ENCODE measurements at regions not wholly inside any gene's neighbourhood (a gene's known extent, or its start where the extent isn't known, plus 50 kb on each side); places are given as distances from the start of the nearest gene placed in this dataset.

DNA sequence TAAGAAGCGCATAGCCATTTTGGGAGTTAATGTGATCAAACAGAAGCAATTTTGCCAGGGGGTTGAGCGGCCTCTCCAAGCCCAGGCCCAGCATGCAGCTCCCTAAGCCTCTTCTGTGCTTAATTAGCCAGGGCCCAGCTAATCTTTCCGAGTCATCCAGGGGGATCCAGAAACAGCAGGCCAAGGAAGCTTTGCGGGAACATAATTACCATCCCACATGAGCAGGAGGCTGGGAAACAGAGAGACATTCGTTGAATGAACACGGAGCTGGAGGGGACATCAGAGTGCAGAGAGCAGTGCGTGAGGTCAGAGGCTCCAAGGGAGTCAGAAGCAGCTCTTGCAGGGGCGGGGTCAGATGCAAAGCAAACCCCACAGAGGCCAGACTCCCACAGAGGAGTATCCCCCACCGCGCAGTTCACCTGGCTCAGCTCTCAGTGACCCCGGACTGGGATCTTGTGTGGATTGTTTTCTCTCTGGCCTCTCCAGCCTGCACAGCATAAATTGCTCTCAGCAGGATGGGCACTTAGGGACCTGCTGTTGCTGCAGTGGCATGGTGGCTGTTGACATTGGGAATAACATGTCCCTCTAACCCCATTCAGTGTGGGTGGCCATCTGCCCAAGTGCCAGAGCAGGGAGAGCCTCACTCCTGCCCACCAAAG, 657.4 kb downstream of the AJAP1 start:
- no peak for DNase-seq

DNA sequence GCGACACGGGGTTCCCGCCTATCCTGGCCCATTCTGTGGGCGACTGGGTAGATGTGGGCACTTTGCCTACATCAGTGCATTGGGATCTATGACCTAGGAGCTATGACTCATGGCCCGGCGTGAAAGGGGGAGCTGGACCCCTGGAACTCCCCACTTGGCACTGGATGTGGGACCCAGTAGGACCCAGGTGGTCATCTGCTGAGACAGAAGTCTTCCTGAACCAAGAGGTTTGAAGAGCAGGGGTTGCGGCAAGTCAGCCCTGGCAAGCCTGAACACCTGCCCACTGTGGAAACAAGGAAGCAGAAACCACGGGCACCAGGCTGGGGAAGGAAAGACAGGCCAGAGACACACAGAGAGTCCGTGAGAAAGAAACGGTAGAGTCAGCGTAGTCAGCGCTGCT, 656.7 kb downstream of the AJAP1 start:
- no peak for DNase-seq

DNA sequence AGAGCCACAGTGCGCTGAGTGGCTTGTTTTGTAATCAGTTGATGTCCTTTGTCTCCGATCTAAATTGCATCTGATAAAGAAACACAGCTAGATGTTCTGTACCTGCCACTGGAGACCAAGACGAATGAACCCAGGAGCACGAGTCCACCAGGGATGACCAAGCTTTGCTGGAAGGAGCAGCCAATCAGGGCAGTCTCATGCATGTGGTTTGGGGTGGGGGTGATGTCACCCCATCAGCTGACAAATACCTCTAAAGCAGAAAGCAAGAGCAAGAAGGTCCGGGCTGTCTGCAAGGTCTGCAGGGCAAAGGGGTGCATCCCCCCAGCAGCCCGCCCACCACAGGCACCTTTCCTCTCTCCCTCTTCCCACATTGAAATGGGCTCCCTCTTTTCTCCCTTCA, 653.8 kb downstream of the AJAP1 start:
- no peak for DNase-seq

DNA sequence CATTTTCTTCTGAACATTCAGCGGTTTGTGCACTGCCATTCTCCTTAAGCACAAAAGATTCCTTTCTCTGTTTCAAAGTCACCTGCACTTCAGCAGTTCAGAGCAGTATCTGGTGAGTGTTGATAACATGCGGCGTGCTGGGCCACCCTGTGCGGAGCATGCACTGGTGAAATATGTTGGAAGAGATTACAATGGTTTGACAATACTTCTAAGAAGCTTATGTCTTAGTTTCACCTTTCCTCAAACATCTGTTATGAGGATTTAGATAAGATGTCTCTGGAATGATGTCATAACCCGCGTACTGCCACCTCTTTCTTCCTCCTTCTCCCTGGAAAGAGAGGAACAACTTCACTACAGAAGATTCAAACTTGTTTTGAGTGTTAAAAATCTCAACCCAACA, 650.3 kb downstream of the AJAP1 start:
- no peak for DNase-seq

DNA sequence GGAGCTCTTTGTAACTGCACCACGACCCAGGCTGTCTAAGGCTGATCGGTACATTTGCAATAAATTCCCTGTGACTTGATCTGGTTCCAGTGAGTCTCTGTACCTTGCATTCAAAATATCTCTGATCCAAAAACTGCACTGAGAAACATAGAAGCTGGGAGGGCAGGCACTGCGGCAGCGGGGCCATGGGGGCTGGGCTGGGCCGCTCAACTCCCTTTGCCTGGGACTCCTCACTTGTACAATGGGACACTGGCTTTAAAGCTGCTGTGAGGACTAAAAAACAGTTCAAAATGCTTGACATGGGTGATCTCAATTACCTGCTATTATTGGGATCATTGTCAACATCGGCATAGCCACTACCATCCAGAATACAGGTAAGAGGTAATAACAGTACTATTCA, 644.0 kb downstream of the AJAP1 start:
- DNase-seq = no peak

DNA sequence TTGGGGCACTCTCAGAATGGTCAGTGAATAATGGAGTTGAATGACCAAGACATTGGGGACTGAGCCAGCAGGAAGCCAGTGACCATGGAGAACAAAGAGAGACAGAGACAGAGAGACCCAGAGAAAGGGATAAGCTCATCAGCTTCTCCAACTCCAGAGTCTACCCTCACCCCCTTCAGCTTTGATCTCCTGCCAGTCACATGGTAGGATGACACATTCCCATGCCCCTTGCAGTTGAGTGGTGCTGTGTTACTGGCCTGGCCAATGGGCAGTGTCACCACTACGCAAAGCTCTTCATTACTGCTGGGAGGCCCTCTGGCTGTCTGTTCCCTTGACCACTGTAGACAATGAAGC, 643.5 kb downstream of the AJAP1 start:
- no peak for DNase-seq

DNA sequence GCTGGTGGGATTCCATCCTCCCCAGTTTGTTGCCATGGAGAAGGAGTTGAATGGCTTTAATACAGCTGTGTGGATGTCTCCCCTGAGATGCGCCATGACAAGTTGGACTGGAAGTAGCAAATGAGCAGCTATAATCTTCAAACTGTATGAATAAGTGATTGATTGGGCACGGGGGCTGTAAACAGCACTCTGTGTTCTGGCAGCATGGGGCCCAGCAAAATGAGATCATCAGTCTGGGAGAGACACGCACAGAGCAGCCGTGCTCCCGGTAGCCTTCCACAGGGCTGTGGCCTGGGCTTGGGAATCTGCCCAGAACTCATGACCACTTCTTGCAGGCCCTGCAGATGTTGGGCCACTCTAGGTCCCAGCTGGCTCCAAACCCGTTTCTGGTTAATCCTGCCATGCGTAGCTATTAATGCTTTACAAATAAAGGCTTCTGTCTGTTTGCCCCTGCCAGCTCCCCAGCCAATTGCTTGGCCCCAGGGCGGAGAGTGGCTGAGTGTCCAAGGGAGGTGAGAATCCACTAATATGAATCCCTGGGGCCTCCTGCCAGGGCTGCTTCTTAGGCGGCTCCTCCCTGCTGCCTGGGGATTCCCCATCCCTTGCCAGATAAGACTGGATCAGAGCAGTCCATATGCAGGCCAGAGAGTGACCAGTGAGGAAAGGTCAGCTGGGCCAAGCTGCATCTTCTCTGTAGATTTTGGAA, 642.9 kb downstream of the AJAP1 start:
- DNase-seq = peak; percentile 80

DNA sequence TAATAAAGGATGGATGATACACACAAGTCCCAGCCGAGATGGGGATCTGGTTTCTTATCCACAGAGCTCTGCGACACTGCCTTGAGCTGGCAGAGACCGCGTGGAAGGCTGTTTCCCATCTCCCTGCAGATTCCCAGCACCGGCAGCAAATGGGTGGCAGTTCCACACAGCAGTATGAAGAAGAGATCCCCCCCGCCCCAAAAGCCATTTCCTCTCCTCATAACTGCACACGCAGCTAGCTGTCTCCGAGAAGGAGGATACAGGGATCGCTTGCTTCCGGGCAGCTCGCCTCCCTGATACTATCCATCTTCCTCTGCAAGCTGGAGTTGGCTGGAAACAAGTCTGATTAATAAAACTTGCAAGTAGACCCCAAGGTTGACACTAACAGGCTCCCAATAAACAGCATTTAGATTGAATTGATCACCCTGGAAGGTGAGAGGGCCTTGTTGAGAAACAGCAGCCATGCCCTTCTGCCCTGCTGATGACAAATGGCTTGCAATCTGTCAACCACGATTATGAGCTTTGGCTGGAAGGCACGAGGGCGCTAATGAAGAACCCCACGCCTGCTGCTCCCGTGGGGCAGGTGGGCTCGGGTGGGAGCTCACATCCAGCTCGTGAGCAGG, 642.3 kb downstream of the AJAP1 start:
- DNase-seq = no peak

DNA sequence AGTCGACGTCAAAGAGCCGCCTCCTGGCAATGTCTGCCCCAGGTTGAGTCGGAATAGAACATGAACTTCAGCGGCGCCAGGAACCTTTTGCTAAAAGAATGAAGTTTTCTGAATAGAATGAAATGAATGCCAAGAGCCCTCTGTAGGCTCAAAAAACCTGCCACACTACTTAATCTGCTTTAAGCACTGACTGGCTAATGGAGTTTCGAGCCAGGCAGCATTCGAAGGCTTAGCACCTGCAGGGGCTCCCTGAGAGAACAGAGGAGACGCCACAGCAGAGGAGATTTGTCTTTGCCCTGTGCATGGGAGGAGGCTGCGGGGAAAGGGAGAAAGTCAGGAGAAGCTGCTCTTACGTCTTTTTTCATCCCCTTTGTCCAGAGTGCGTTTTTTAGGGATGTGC, 641.7 kb downstream of the AJAP1 start:
- DNase-seq = no peak

DNA sequence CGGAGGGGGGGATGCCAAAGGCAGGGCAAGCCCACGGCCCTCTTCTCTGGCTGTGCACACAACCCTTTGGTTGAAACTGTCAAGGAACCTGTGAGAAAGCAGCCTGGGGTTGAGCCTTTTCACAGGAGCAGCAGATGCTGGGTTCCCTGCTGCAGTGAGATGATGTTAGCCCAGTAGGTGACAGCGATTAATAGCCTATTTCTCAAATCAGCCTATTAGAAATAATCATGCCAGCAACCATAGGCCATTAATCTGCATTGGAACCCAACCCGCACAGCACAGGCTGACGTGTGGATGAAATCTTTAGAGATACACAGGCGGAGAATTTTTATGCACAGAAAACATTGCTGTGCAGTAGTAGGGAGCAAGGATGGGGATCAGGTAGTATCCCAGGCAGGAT, 637.5 kb downstream of the AJAP1 start:
- DNase-seq = no peak

DNA sequence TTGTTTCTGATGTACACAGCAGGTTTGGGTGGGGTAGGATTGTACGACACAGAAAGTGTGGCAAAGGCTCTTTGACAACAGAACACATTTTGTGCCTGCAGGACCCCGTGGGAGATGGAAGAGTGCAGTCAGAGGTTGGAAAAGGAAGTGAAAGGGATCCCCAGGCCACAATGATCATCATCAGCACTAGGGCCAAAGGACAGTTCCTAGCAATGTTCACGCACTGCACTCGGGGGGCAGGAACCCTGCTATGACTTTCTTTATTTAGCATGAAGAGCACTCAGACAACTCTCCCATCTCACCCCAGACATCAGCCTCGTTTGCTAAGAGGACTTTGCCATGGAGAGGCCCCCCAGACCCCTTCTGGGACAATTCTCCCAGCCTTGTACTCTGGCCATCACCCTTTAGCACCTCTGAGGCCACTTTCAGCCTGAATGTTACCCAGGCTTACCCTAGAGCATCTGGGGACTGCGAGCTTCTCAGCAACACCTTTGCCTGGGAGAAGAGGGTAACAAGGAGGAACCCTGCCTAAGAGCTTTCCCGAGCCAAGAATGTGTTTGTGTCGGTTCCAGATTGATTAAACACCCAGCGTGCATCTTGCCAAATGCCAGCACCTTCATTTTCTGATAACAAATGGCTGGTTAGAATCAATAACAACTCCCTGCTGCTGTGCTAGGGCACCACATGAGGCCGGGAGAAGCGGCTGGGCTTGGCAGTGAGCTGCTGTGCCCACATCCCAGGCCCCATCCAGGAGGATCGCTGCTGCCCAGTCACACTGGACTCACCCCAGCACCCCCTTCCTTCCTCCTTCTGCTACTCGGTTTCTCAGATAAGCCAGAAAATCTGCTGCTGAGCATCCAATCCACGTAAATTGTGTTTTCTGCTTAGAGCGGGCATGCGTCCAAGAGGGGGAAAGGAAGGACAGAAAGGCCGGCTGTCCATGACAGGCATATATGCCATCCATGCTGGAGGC, 633.1 kb downstream of the AJAP1 start:
- DNase-seq = peak; percentile 51

DNA sequence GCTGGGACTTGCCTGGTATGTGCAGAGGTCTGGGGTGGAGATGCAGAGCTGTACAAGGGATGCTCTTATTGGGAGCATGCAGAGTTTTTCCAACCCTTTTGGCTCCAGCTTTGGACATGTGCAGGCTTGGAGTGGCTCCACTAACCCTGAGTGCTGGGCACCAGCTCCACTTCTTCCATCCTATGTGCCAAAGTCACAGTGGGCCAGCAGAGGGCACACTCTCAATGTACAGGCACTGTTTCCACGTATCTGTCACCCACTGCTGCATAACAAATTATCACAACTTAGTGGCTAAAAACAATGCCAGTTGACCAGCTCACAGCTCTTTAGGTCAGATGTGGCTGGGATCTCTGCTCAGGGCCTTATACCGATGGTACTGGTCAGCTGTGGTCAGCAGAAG, 631.8 kb downstream of the AJAP1 start:
- DNase-seq = no peak

DNA sequence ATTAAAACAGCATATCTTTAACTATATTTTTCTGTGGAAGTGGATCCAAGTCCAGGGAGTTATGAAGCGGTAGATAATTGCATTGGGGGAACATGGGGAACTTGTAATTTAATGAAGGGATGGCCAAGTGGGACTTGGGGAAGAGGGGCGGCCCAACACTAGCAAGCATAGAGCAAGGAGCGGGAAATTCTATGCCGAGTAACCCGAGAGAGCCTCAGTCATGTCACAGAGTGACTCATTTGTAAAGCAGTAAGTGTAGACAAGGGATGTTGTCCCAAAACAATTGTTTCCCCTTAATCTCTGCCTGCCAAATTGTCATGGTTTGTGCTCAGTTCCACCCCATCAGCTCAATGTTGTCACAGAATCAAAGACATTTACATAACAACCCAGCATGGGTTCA, 620.1 kb downstream of the AJAP1 start:
- DNase-seq = no peak

DNA sequence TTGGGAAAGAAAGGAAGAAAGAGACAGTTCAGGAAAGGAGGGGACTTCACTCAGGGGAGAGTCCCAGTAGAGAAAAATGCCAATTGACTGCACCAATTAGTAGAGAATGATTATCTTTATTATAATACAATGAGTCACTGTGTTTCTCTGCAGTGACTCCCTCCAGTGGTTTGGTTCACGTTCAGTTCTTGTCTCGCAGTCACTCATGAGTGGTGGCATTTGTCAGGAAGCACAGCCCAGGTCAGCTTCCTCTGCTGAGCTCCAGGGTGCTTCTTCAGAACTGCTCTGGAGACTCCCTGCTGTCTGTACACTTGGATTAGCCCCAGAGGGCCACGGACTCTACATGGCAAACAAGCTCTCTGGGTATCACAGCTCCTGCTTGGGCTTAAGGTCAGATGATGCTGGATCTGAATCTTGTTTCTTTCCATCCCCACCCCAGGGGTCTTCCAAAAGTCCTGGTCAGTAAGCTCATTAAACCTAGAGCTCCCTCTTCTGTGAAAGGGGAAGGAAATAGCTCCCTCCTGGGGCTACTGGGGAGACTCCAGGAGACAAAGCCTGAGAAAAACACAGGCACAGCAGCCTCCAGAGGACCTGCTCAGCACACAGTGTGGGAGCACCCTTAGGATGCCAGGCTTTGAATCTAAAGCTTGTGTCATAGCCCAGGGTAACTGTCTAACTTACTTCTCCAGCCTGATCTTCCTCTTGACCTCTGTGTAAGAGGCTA, 619.0 kb downstream of the AJAP1 start:
- DNase-seq = no peak

DNA sequence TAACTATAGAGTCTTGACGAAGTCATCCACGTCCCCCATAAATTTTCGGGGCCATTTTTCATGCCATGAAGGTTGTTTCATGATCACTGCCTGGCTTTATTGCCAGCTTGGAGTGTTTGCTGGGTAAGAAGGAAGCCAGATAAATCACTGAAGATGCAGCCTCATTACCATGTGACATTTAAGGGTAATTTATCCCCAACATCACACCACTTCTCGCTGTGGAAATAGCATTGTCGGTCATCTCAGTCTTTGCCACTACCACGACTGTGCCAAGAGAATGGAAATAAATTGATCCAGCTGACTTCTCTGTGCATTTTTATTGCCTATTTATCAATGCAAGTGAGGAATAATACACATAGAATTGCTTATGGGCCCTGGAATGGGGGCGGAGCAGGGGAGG, 617.9 kb downstream of the AJAP1 start:
- DNase-seq = no peak

DNA sequence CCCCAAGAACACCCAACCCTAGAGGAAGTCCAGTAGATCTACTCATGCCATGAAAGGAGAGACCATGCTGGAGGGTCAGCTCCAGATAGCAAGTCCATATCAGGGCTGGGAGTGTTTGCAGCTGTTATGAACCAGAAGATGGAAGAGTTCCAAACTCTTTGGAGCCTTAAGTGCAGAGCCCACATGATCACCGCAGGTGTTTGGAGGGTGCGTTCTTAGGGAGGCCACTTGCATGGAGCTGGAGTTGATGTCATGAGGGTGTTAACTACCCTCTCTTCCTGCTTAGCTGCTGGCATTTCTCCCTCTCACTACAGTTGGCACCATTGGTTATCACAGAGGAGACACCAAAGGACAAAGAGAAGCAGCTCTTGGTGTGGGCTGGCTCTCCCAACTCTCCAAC, 616.9 kb downstream of the AJAP1 start:
- no peak for DNase-seq

DNA sequence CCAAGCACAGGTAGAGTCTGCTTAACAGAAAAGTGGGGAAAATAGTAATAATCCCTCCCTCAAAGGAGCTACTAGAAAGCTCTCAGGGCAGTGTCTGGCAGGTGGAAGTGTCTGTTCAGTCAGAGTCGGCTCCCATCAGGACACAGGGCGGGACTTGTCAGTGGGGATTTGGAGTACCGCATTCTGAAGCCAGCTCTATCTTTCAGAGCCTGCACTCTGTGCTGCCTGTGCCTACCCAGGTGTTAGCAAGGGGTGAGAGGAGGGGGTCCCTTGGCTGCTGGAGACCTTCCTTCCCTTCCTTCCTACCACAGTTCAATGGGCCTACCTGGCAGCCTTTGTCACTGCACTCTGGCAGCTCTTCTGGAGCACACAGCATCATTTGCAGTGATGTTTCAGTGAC, 615.5 kb downstream of the AJAP1 start:
- DNase-seq = no peak

DNA sequence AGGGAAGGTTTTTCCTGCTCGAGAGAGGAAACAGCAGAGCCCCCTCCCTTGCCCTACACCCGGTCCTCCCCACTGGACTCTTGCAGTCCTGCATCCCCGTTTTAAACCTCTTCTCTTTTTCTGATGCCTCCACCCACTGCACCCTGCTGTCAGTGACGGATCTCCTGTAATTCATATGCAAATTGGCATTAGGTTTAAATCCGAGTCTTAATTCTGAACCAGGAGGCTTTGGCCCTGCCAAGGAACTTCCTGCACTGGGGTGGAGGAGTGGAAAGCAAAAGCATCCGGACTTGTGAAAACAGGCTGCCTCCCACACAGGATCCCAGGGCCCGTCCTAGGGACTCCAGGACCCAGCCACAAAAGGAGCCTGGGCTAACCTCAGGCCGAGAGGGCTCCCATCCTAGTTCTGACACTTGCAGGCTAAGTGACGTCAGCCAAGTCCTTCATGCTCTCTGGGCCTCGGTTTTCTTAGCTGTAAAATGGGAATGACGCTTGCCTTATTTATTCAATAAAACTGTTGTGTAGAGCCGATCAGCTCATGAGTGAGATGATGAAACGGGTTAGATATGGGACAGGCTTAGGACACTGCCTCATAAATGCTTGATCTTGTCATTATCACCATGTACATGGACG, 613.3 kb downstream of the AJAP1 start:
- no peak for DNase-seq

DNA sequence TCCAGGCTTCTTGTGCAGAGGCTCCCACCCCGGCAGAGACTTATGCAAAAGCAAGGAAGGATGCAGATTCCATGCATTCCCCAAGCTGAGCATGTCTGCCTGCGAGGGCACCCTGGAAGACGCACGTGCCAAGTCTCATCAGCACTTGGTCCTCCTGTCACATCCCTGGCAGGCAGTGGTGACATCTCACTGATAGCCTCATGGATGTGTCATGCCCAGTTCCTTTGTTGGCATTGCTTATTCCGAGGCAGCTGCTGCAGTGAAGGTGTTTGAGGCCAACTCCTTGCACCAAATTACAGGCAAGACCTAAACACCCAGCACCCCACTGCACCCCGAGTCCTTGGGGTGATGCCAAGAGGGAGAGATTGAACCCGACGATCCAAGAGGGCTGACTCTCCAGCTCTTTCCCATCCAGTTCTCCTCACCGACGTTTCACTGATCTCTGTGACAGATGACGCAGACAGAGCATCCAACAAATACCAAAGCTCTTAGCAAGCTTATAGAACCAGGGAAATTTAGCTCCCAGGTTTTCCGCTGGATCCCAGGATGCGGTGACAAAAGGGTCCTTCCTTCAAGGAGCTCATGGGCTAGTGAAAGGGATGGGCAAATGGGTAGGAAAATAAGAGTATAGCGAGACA, 611.1 kb downstream of the AJAP1 start:
- DNase-seq = no peak

DNA sequence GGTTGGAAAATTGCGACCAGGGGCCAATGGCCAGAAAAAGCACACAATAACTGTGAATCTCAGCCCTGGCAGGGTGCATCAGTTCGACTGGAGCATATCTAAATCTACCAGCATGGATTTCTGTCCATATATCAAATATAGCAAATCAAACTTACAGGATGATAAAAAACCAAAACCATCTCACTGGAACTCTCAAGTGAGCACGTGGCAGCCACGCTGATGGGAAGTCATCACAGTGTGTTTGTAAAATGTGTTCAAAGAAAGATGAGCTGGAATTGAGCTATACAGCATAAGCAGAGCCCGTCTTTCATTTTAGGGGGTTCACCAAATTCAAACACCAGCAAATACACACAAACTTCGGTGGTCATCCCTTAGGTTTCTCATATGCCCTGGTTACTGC, 610.1 kb downstream of the AJAP1 start:
- no peak for DNase-seq

DNA sequence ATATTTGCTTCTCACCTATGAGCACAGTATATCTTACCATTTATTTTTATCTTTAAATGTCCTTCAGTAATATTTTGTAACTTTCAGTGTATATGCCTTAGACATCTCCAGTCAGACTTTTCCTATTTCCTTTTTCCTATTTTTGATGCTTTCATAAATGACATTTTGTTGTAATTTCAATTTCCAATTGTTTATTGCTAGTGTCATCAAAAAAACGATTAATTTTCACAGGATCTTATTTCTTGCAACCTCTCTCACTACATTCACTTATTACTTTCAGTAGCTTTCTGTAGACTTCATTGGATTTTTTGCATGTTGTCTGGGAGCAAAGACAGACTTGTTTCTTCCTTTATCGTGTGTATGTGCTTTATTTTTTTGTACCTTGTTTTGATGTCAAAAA, 602.4 kb downstream of the AJAP1 start:
- no peak for DNase-seq

DNA sequence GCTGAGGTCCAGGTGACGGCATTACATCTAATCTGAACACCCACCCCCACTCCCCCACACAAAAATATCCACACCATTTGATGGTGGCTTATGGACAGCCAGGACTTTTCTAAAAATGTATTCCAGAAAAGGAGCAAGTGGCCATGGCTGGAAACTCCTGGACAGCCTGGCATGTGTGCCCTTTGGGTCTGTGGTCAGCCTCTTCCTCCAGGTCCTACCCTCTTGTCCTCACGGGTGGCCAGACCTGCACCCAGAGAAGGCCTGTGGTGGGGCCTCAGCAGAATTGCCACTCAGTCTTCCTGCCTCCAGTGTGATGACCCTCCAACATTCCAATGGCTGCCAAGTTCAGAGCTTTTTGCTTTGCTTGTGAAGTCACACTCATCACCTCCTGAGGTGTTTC, 600.6 kb downstream of the AJAP1 start:
- DNase-seq = no peak

All from right hindlimb (tissue), 1 donor.